Activated CD4-positive, alpha-beta T cell treated with anti-CD3 and anti-CD28 coated beads, Interleukin-2, amount 50 U/mL, for 16 hours (primary cell): ENCODE measurements at regions not wholly inside any gene's neighbourhood (a gene's known extent, or its start where the extent isn't known, plus 50 kb on each side); places are given as distances from the start of the nearest gene placed in this dataset.

ENCODE experiments used
- DNase-seq: peaks from one replicate; pipeline ENCODE4 v3.0.0-alpha.2; 2020

DNA sequence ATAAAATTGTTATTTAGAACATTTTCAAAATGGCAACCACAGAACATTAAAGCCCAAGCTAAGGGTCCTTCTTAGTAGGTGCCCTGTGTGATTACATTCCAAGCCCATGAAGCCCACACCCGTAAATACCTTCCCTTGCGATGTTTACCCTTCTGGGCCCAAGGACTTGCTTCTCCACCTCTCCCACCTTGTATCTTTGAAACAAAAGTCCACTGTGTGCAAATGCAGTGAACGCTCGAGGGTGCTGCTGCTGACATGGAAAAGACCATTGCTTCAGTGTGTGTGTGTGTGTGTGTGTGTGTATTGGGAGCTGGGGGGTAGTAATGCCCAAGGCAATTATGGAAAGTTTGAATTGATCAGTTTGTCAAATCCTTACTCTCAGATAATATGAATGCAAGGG, 298.1 kb downstream of the TGFB2 start:
- no peak for DNase-seq

DNA sequence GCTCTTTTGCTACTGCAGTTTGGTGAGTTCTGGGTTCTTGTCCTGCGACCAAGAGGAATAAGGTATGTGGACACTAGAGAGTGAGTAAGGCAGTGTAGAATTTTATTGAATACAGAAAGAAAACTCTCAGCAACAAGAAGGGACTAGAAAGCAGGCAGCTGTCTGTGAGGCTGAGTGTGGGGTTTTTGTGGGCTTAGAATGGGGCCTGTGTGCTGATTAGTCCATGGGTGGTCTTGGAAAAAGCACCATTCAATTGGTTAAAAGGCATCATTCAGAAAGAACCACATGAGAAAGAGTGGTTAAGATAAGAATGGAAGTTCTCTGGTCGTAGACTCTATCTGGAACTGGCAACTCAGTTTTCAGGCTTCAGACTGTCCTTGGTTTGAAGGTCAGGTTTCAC, 298.8 kb downstream of the TGFB2 start:
- DNase-seq = no peak

DNA sequence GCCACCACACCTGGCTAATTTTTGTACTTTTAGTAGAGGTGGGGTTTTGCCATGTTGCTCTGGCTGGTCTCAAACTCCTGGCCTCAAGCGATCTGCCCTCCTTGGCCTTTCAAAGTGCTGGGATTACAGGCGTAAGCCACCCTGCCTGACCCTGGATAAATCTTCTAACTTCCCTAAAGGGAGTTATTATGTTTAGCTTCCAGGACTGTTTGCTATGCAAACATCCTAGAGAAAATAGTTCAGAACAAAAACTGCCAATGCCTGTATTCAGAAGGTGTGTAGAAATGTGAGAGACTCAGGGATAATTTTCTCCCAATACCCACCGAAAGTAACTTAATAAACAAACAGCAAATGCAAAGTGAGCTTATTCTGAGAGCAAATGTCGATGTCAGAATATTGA, 301.2 kb downstream of the TGFB2 start:
- no peak for DNase-seq

DNA sequence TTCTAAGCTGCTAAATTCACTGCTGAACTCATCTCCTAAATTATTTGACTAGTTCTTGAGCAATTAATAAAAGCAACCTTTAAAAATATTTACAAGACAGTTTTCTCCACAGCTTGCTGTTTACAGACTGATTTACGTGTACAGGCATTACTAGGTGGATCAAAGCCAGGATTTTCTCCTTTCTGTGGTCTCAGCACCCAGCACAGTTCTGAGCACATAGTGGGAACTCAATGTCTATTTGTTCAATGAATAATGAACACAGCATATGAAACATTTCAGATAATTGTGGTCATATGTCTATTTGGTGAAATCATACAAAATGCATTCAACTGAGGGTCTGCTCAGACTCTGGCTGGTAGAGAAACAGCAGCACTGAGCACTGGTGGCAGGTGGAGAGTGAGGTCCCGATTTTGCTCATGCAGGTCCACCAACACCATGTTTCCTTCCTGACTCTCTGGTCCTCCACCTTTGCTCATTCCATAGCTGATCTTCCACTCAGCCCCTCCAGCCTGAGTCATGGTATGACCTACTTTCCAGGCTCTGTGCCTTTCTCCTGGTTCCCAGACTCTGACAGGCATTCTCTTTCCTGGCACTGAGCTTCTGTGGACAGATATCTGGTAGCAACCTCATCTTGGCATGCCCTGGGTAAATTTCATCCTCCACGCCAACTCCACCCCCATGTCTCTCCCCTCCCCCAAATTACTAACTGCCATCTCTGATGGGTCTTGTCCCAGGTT, 311.3 kb downstream of the TGFB2 start:
- DNase-seq = no peak

DNA sequence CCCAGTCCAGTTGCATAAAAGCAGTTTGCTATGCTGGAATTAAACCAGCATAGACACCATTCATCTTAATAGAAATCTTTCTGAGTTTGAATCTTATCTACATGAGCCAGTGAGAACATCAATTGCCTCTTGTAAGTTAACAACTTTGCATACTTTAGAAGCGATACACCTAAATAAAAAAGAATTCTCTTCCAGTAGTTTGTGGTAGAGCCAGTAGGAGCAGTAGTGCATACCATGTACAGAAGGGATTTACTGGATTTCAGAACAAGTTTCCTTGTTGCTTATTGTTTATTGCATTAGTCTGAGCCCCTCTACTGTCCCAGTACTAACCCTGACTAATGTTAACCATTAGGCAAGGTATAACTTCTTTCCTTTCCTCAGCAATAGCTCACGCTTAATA, 313.1 kb downstream of the TGFB2 start:
- no peak for DNase-seq

DNA sequence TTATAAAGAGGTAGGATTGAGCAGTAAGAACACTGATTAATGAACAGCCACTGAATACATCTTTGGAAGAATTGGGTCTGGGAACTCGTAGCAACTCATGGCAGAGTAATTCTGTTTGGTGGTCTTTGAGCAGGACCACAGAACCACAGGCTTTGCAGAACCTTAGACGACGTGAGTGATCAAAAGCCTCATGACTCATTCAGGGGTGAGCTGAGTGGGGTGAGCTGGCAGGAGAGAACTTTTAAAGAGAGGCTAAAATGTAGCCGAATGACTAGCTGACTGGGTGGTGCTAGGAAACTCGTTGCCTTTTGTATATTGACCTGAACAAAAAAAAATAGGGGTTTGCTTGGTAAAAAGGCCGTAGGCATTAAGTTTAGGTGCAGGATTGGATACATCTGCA, 313.8 kb downstream of the TGFB2 start:
- no peak for DNase-seq

DNA sequence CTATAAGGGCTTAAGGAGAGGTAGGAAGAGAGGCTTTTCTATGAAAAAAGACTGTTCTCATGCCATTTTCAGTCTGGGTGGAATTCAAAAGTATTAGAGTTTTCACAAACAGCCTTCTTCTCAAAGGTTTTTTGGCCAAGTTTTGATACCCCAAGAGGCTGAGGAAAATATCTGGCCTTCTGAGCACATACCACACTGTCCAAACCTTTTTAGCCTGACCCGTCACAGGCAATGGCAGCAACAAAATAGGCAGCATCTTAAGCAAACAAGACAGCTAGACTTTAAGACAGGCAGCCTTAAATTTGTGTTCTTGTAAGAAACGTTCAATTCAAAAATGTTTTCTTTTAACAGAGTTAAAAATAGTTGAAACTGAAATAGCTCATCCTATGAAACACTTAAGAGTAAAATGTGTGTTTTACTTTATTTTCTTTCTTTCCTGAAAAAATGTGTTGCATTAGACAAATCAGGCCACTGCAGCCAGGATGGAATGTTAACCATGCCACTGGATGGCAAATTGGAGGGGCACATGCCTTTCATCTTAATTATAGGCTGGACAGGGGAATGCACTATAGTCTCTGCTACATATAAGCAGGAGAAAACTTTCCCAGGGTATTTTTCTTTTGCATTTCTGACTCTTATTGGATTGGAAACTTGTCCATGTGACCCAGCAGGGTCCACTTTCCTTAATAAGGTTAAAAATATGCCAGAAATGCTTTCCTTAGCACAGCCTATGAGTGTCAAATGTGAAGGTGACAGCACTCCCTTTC, 315.0 kb downstream of the TGFB2 start:
- no peak for DNase-seq

DNA sequence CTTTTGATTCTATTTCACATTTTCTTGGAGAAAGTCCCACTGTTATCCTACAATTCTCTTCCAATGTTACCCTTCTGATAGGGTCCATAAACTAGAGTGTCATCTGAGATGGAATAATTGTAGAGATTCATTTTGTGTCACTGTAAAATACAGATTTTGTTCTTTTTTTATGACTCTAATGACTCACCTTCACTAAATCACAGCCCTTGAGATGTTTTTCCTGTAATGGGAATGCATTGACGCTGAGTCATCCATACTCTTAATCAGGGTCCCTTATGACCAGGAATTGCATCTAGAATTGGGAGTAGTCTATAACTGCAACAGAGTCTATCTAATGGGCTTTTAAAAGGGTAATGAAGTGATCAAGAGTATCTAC, 315.5 kb downstream of the TGFB2 start:
- DNase-seq = no peak

DNA sequence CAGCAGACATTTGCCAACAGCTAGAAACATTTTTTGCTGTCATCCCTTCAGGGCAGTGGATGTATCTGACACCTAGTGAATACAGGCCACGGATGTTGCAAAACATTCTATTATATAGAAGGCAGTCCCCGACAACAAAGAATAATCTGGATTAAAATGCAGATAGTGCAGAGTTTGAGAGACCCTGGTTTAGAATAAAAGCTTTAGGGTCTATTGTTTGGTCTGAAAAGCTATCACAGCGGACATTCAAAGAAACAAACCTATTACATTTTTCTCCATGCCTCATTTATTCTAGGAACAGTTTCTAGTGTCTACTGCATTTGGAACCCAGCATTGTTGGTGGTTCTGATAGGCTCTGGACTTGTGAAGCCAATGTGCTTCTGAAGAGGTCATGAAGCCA, 316.3 kb downstream of the TGFB2 start:
- DNase-seq = no peak

DNA sequence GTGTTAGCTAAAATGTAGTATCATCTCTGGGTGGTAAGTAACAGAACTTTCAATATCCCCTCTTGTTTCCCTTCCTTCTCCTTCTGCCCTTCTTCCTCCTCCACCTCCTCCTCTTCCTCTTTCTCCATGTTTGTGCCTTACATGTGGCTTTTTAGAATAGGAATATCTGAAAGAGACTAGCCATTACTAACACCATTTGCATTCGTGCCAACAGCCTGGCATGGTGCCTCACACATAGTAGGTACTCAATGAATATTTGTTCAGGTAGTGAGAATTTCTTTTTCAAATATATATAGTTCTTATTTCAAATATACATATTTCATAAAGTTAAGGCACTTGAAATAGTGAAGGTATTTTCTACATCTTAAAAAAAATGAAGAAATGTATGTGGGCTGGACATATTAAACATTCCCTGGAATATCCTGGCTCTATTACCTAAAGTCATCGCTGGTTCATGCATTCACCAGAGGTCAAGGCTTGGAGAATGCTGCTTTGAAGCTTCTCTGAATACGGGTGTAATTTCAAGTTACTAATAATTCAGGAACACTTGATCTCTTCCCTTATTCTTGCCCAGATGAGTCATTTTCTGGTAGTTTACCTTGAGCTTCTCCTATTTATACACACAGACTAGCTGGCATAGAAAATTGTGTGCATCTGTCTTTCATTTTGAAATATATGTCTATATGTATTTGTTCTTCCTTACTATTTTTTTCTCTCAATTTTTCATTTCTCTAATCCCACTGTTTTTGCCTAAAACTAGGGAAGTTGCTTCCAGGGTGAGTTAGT, 319.4 kb downstream of the TGFB2 start:
- no peak for DNase-seq

DNA sequence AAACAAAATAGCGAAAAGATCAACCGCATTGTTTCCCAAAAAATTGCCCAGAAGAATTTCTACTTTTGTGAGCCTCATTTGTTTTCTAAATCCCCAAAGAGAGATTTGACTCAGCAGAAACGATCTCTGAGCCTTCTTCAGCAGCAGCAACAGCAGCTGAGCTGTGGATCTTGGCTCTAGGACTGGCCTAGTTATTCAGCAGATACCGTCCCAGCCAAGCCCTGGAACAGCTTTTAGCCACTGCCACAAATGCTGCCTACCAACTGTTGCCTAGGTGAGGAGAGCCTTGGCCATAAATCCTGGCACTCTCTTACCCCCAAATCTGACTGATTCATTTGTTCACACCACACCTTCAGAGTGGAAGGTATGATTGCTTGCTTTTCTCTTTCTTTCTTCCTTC, 320.1 kb downstream of the TGFB2 start:
- no peak for DNase-seq

DNA sequence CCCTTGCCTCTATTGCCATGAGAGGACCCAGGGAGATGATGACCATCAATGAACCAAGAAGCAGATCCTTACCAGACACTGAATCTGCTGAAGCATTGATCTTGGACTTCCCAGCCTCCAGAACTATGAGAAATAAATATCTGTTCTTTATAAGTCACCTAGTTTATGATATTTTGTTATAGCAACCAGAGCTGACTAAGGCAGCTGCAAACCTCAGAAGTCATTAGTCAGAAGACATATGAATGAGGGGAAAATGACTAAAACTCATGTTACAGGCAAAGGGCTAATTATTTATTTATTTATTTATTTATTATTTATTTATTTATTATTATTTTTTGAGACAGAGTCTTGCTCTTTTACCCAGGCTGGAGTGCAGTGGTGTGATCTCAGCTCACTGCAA, 321.1 kb downstream of the TGFB2 start:
- no peak for DNase-seq

DNA sequence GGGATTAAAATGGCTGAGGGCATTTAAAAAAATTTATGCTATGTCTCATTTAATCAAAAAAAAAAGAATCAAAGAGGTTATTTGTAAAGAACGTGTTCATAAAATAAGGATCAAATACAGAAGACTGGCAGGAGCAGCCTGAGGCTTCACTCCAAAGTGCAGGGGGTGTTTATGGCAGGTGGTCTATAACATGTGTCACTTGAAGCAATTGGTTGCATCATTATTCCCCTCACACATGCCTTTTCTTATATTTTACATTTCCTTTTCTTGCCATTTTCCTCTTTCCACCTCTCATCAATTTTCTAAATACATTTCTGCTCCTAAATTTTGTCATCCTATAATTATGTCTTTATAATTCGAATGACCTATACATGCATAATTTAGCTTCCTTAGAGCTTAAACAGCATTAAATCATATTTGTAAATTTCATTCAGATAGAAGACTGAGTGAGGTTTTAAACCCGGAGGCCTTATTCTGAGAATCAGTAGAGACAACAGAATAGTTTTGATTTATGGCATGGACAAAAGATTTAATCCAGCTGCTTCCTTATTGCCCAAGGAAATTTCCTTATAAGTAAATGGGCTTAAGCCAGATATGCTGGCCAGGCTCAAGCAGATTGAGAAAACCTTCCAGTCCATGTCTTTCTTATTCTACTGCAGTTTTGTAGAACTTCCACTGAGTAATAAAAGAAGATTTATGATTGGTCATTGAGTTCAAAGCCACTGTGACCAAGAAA, 322.8 kb downstream of the TGFB2 start:
- no peak for DNase-seq

DNA sequence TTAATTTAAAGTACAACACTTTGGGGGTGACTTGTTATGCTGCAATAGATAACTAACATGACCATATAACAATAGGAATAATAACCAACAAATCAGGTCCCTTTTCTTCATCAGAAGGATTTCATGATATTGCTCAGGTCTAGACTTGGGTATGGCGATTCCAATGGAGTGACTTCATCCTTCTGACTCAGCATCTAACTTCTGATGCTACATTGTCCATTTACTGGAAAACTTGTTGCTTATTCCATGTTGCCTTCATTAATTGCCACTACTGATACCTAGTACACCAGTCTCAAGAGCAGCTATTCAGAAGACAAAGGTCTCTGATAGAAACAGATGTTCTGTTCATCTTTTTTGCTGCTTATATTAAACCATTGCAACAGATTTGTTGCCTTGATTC, 324.3 kb downstream of the TGFB2 start:
- DNase-seq = no peak

DNA sequence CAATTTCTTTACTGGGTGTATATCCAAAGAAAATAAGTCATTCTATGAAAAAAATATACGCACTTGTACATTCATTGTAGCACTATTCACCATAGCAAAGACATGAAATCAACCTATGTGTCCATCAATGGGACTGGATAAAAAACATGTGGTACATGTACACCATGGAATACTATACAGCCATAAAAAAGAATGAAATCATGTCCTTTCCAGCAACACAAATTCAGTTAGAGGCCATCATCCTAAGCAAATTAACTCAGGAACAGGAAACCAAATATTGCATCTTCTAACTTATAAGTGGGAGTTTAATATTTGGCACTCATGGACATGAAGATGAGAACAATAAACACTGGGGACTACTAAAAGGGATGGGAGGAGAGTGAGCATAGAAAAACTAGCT, 325.7 kb downstream of the TGFB2 start:
- DNase-seq = no peak

DNA sequence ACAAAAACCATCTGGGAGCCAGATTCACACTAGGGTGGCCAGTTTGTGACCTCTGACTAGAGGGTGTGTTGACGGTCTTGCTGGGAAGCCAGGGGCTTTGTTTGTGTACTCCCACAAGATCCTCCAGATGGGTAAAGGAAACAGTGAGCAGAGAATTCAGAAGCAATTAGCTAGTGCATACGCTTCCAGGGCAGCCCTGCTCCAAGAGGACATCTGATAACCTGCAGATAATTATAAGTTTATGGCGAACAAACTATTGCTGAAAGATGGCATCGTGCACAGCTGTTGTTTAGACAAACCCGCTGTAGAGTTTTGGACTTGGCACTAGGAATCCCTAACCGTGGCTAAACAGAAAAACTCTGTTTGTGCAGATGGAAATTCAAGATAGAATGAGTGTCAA, 326.4 kb downstream of the TGFB2 start:
- no peak for DNase-seq

DNA sequence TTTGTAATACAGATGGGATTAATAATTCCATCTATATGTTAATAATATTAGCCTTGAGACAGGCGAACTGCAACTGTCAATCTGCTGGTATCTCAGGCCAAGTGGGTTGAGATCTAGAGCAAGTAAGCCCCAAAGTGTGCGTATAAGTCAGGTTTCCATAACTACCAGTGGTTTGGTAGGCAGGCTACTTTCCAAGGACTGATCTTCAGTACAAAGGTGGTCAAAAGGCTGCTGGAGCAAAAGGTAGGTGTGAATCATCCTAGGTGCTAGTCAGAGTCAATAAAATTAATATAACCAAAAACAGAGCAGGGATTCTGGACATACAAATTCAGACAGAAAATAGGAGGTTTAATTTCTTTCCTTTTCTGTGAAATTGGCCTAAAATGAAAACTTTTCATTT, 328.0 kb downstream of the TGFB2 start:
- DNase-seq = no peak

DNA sequence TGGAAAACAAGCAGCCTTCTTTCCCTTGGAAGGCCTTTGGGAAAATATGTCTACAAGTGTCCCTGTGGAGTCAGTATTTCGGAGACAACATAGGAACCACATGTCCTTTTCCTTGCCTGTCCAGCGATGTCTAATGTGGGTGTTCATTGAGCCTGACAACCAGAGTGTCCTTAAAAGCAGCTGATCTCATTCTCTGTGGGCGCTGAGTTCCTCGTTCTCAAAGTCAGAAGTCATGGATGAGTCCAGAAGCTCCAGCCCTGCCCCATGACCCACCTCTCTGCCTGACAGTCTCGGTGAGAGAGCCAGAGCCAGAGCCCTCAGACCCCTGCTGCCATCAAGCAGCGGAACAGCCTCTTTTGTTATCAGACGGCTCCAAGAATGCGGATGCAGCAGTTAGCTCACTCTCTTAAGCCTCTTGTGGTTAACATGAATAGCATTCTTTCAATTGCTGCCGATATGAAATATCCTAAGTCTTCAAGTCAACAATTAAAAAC, 329.2 kb downstream of the TGFB2 start:
- no peak for DNase-seq

DNA sequence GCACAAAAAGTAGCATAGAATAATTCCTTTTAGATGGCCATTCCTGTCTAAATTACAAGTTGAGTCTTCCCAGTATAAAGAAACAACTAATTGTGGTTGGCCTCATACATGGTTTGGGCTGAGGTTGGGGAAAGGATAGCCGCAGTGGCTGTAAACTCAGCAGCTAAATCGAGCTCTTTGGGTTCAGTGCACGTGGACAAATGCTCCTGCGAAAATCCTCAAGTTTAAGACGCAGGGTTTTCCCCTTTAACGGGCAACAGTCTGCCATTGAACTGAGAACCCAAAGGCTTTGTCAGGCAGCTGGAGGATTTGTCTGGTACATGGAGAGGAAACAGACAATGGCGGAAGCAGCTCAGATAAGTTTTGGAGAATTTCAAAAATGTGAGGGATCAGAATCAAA, 331.9 kb downstream of the TGFB2 start:
- no peak for DNase-seq

DNA sequence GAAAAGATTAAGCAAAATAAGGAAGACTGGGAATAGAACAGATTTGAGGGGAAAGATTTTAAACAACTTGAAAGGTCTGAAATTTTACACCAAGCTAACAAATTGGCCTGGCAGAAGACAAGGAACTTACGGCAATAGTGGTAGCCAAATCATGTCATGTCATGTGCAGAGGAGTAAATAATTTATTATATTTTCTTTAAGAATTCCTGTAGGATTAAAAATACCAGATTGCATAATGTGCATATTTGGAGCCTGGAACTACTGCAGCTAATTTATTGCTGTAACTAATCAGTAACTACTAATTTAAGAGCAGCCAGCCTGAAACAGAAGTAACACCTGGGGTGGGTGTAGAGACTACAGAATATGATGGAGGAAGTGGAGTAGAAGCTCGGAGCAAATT, 334.3 kb downstream of the TGFB2 start:
- DNase-seq = no peak

DNA sequence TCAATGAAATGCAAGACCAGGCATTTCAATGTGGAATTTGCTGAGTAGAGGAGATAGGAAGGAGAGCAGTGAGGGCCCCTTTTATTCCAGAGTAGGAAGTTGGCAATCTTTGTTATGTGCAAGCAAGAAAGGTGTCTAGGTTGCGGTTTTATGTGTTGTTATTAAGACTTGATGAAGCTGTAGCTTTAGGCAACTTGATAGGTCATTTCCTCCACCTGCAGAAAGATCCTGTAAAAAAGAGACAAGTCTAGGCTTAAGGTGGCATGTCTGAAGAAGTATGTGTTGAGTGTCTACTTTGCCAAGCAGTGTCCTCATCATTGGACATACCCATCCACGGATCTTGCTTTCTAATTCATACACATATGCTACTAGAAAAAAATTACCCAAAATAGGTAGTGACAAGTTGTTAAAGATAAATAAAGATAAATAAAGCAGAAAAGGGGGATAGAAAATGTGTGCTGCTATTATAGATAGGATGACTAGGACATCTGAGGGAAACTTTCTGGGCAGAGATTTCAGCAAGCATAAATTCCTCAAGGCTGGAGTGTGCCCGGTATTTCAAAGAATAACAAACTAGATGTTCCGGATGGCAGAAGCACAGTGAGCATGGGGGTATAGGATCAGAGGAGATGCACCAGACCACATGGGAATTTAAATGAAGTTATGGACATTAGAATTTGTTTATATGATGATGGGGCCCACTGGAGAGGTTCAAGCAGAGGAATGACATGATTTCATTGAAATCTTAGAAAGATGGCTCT, 335.0 kb downstream of the TGFB2 start:
- DNase-seq = no peak

DNA sequence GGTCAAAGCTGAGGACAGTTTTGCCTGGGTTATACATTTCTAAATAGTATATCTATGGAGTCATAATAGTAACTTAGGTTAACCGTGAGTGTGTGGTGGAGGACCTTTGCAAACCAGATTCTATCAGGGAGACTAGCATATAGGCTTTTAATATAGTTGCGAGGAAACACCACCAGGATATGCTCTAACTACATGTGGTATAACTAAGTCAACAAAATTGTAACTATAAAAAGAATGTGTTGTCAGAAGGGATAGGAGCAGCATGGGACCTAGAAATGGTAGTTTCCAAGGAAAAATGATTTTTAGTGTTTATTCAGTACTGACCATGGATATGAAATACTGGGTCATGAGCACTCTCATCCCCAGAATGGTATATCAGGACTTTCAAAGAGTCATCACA, 338.1 kb downstream of the TGFB2 start:
- DNase-seq = no peak
